ENCODE measurements at regions not wholly inside any gene's neighbourhood (a gene's known extent, or its start where the extent isn't known, plus 50 kb on each side); places are given as distances from the start of the nearest gene placed in this dataset. TPM values are rescaled to one million over a fixed set of nuclear protein-coding genes. Genes with fewer than 3 reads are reported as not detected.

DNA sequence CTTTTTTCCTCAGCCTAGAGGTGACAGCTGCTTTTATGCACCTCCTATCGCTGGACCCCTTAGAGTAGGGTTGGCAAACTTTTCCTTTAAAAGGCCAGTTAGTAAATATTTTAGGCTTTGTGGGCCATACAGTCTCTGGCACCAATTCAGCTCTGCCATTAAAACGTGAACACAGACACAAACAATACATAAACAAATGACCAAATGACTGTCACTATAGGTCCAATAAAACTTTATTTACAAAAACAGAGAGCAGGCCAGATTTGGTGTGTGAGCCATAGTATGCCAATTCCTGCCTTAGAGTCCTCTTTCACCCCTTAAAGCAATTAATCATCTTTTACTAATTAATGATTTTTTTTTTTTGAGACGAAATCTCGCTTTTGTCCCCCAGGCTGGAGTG is 61.1 kb upstream of the RPS13 start:
- H3K9me3 ChIP-seq = no peaks in the 10 kb centered on the region
- H3K27ac ChIP-seq = no peak overlapping the region
- no peak overlapping the region for H3K4me3 ChIP-seq
- WGBS, 2 donors = 76 to 78% methylated on average over 4 of the region's 4 CpGs
- no peak for DNase-seq (ENCODE audit: low spot score in 2 of 2)
- no peaks in the 10 kb centered on the region for H3K27me3 ChIP-seq
- H3K4me1 ChIP-seq = no peaks in the 10 kb centered on the region
- H3K36me3 ChIP-seq = peaks cover 0 to 65% (median 6%) of the 10 kb centered on the region in 3 donors
- TF ChIP-seq POLR2A (IDR thresholded peaks at IDR 0.05) (no peak), EP300 (IDR thresholded peaks at IDR 0.05) (no peak)
- TF ChIP-seq, protein P1, sequence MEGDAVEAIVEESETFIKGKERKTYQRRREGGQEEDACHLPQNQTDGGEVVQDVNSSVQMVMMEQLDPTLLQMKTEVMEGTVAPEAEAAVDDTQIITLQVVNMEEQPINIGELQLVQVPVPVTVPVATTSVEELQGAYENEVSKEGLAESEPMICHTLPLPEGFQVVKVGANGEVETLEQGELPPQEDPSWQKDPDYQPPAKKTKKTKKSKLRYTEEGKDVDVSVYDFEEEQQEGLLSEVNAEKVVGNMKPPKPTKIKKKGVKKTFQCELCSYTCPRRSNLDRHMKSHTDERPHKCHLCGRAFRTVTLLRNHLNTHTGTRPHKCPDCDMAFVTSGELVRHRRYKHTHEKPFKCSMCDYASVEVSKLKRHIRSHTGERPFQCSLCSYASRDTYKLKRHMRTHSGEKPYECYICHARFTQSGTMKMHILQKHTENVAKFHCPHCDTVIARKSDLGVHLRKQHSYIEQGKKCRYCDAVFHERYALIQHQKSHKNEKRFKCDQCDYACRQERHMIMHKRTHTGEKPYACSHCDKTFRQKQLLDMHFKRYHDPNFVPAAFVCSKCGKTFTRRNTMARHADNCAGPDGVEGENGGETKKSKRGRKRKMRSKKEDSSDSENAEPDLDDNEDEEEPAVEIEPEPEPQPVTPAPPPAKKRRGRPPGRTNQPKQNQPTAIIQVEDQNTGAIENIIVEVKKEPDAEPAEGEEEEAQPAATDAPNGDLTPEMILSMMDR (IDR thresholded peaks at IDR 0.05) = no peak

DNA sequence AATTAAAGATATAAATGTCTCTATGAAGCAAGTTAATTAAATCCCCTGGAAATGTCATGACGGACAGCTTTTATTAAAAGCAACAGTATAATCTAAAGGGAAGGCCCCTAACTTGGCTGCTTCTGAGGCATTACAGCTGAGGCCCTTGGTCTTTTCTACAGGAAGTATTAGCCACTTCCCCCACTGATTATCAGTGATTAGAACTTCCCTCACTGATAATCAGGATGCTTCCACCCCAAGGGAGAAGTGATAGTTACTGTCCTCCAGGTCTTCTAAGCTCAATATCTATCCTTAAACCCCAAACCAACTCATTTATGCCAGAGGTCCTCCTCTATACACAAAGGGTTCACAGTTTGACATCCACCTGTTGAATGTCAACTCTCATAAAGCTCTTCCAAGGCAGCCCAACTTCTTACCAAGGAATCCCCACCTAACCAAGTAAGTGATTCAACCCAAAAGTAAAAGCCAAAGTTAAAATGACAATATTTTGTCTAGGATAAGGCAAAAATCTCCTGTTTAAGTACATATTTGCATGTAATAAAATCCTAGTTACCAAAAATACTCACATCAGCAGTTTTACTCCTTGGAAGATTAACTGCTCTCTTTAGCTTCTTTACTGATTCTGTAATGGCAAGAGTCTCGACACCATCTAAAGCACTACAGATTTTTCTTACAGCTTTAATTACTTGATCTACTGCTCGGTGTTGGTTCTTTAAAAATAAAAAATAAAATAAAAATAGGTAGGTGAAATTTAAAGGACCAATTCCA is 58.6 kb upstream of the RPS13 start:
- Histone ChIP-seq H3K4me1 (no peaks in the 10 kb centered on the region), H3K9me3 (no peaks in the 10 kb centered on the region), H3K27ac (no peak overlapping the region), H3K27me3 (no peaks in the 10 kb centered on the region), H3K4me3 (no peak overlapping the region), H3K36me3 (peaks cover 0 to 63% (median 6%) of the 10 kb centered on the region in 3 donors)
- WGBS, 2 donors = 91 to 92% methylated on average over 3 of the region's 3 CpGs
- TF ChIP-seq, protein P1 (IDR thresholded peaks at IDR 0.05) = no peak
- TF ChIP-seq POLR2A (IDR thresholded peaks at IDR 0.05) (no peak), EP300 (IDR thresholded peaks at IDR 0.05) (no peak)
- DNase-seq (ENCODE audit: low spot score in 2 of 2) = no peak

DNA sequence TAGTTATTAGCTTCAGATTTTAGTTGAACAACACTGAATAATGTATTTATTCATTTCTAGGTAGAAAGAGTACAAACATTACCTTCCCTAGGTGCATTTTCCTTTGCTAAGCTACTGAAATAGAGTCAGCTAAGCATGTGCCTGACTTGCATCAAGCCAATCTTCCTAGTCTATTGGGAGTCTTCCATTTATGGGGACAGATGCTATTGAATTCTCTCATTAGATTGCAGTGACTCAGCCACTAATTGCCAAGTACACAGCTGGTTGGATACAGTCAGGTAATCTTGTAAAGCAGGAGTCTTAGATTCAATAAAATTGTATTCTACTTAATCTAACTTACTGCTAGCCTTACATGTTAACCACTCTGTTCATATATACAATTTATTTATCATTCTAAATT is 55.2 kb upstream of the RPS13 start:
- Histone ChIP-seq H3K36me3 (peaks cover 0 to 74% (median 12%) of the 10 kb centered on the region in 3 donors), H3K9me3 (no peaks in the 10 kb centered on the region), H3K27ac (no peak overlapping the region), H3K27me3 (no peaks in the 10 kb centered on the region), H3K4me3 (no peak overlapping the region), H3K4me1 (no peaks in the 10 kb centered on the region)
- TF ChIP-seq EP300 (IDR thresholded peaks at IDR 0.05) = no peak
- TF ChIP-seq, protein P1 (IDR thresholded peaks at IDR 0.05) = no peak
- TF ChIP-seq POLR2A (IDR thresholded peaks at IDR 0.05) = no peak
- DNase-seq (ENCODE audit: low spot score in 2 of 2) = no peak

DNA sequence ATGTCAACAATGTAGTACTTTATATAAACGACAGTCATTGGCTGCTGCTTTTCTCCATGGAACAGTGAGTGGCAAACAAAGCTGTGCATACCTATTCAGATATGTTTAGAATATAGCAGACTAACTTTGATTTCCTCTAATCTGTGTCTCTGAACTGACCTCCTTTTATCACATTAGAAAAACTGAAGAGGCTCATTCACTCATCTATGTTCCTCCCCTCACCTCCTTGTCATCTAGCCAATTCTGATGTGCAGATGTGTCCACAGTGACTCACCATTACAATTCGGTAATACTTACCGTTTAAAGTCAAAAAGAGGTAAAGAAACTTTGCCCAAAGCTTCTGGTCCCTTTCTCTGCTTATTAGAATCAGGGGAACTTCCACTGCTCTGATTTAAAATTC is 51.5 kb upstream of the RPS13 start:
- no peaks in the 10 kb centered on the region for H3K9me3 ChIP-seq
- no peaks in the 10 kb centered on the region for H3K4me1 ChIP-seq
- peaks cover 0 to 87% (median 6%) of the 10 kb centered on the region in 3 donors for H3K36me3 ChIP-seq
- WGBS, 2 donors = 85 to 91% methylated on average over 3 of the region's 3 CpGs
- H3K27ac ChIP-seq = no peak overlapping the region
- no peak for DNase-seq (ENCODE audit: low spot score in 2 of 2)
- no peak for TF ChIP-seq POLR2A (IDR thresholded peaks at IDR 0.05)
- TF ChIP-seq, protein P1 (IDR thresholded peaks at IDR 0.05) = no peak
- no peak for TF ChIP-seq EP300 (IDR thresholded peaks at IDR 0.05)
- H3K4me3 ChIP-seq = no peak overlapping the region
- no peaks in the 10 kb centered on the region for H3K27me3 ChIP-seq

Small RNAs in the stretch of these regions (small RNA-seq; reads per million reads assigned to genes)
- not detected for gene AC126389.1

Data from tibial nerve (tissue), 4 donors.